ENCODE measurements at regions not wholly inside any gene's neighbourhood (a gene's known extent, or its start where the extent isn't known, plus 50 kb on each side); places are given as distances from the start of the nearest gene placed in this dataset.

DNA sequence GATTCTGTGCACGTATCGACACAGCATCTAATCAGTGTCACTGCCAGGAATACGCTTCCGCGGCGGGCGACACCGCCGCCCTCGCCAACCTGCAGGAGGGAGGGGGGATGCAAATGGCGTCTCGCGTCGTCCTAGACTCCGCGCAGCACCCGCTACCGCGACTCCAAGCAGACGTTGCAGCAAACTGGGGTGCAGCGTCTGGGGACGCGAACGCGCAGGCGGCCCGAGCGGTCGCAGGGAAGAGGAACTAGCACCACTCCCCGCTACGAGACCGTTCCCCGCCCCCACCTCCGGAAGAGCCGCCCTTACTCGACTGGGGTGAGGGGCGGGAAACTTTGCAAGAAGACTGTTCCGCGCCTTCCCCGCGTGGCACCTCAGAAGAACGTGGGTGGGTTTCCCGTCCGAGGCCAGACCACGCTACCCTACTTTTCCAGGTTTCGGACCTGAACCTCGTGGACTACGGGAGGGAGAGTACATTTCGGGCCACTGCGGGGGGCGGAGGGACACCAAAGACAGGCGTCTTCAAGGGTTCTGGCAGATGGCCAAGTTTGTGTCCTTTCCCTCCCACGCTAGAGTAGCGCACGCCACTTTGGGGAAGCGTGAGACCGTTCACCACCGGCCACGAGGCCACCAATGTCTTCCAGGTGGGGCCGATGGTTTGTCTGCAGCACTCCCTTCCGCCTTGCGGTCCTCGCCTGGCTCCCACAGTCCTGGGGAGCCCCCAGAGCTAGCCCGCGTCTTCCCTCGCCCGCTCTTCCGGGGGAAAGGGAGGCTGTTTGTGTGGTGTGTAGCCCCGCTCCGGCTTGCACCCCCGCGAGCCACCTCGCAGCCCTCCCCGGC, 78.0 kb upstream of the BCOR start:
- TF ChIP-seq, protein P1, sequence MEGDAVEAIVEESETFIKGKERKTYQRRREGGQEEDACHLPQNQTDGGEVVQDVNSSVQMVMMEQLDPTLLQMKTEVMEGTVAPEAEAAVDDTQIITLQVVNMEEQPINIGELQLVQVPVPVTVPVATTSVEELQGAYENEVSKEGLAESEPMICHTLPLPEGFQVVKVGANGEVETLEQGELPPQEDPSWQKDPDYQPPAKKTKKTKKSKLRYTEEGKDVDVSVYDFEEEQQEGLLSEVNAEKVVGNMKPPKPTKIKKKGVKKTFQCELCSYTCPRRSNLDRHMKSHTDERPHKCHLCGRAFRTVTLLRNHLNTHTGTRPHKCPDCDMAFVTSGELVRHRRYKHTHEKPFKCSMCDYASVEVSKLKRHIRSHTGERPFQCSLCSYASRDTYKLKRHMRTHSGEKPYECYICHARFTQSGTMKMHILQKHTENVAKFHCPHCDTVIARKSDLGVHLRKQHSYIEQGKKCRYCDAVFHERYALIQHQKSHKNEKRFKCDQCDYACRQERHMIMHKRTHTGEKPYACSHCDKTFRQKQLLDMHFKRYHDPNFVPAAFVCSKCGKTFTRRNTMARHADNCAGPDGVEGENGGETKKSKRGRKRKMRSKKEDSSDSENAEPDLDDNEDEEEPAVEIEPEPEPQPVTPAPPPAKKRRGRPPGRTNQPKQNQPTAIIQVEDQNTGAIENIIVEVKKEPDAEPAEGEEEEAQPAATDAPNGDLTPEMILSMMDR (IDR thresholded peaks at IDR 0.05) = no peak

DNA sequence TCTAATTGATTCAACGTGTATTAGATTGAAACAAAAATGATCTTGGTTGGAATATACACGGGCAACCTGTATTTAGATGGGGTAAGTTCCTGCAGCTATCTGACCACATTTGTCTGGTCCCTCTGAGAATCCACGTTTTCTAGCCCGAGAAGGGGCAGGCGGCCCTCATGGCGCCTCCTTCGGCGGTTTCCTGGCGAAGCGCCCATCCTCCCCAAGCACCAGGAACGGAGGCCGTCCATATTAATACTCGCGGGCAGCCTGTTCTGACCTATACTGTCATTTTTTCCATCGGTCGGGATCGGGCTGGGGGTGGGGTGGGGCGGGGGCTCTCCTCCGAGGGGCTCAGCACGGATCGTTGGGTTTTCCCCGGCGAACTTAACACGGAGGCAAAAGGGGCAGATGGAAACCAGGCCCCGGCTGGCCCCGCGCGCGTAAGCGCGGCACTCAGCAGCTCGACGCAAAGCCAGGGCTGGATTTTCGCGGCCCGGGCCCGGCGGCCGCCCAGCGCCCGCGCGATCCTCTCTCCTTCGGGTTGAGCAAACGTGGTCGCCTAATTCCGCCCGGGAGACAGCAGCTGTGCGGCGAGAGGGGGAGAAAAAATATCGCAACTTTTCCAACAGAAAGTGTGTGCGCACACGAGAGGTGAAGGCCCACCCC, 77.2 kb upstream of the BCOR start:
- TF ChIP-seq, protein P1 (IDR thresholded peaks at IDR 0.05) = no peak

DNA sequence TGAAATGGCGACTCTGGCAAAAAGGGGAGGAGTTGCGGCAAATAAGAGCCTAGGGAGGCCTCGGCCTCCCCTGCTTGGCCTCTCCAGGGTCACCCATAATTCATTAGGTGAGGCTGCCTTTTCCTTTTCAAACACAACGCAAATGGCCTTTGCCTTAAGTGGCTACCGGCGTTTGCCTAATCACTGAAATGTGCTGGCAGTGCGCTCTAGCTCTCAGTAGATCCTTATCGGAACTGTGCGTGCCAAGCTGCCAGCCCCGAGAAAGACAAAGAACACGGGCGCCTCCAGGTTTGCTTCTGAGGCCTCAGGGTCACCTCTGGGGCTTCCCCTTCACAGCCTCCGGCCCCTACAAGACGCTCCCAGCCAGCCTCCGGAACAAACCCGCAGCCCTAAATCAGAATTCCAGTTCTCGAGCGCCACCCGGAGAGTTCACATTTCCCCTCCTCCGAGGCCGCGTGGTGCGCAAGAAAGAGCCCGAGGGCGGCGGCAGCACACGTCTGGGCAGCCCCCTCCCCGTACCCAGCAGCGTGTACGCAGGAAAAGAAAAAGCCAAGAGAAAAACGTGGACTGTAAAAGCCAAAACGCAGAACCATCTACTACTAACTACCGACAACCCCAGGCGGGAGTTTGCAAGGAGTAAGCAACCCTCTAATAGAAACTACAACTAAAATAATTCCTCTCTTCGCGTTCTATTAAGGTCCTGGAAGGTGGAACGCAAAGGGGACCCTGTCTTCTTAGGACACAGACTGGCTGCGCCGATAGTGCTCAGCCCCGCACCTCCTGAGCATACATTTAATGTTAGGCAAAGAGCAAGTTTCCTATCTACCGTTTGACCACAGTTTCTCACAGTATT, 76.5 kb upstream of the BCOR start:
- TF ChIP-seq, protein P1 (IDR thresholded peaks at IDR 0.05) = no peak

DNA sequence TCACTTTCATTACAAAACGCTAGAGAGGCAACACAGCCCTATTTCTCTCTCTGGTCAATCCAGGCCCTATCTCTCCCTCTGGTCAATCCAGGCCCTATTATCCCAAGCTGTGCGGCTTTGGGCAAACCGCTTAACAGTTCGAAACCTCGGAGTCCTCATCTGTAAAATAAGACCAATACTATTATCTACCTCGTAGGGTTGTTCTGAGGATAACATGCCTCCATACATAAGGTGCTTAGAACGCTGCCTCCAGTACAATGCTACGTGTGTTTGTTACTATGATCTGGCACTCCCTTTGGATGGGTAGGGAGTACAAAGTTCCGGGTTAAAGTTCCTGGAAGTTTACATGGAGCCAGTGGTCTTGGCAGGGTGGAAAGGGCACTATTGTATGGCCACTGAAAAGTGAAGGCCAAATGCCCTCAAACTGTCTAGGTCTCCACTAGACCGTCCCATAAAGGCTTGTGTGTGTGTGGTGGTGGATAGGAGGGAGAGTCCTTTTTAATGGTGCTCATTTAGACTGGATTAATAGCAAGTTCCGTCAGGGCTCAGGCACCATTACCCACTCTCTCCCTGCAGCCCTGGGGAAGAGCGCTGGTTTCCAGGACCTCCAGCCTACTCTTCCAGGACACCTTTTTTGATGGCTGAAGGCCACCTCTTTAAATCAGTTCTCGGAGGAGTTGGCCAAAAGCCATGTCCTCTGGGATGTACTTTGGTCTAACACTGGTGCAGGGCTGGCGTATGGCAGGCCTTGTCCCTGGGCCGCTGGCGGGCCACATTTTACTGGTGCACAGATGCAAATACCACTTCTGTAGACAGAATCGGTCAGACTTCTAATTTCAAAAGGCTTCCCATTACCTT, 75.6 kb upstream of the BCOR start:
- TF ChIP-seq, protein P1 (IDR thresholded peaks at IDR 0.05) = no peak

DNA sequence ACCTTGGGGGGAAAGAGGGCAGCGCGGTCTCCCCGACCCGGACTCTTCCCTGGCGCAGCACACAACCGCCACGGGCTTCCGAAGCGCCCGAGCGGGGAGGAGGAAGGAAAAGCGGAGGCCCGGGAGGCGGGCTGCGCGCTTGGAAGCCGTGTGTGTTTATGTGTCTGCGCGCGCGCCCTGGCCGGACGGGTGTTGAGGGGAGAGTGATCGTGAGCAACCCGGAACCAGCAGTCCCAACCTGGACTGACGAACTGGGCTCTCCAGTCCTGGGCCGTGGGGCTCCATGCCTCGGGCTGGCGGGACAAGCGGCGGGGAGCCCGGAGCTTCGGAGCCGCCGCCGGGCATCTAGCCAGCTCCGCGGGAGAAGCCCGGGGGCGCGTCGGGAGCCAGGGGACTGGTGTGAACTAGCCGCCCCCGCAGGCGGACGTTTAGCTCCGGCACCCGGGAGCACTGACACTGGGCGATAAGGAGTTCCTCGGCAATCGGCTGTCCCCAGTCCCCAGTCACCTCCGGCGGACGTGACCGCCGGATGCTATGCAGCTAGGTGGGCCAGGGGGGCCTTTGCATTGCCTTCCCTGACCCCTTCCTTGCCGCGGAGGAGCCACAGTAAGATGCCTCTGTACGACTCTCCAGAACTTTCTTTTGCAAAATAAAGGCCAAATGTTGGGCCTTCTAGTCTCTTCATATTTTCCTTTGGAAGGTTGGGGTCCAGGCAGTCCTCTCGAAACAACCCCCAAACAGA, 74.8 kb upstream of the BCOR start:
- TF ChIP-seq, protein P1 (IDR thresholded peaks at IDR 0.05) = no peak

DNA sequence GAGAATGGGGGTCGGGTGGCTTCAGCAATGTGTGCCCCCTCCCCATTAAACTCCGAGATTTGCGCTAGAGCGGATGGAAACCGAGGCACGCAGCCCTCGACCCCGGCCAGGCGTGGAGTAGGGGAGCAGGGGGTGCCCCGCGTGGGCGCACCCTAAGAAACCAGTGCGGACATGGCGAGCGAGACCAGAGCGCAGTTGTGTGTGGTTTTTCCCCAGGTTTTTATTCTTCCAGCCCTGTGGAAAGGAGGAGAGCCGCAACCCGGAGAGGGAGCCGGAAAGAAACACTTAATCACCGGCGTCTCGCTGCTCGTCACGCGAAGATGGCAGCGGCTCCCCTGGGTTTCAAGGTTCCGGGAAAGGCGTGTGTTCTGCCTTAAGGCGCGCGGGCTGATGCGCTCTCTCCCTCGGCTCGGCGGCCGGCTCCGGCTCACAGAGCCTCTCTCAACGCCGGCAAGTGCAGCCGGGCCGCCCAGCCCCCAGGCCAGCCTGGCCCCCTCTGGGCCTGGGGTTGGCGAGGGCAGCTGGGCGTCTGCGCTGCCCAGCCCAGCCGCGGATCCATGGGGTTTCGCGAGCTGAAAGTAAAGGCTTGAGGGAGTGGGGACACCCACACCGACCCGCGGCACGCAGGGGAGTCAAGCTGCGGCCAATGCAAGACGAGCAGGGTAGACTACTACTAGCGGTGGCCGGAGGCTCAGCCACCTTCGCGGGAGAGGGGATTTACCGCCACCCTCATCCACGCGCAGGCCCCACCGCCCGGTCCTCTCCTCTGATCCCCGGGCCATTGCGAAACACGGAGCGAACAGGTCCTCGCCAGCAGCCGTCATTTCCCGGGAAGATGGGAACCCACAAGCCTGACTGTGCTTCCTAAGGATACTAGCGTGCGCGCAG, 74.0 kb upstream of the BCOR start:
- TF ChIP-seq, protein P1 (IDR thresholded peaks at IDR 0.05) = no peak

Data from LNCAP (cell line).